Kidney epithelial cell (primary cell): ENCODE measurements at regions not wholly inside any gene's neighbourhood (a gene's known extent, or its start where the extent isn't known, plus 50 kb on each side); places are given as distances from the start of the nearest gene placed in this dataset.

Source experiments
- DNase-seq: peaks from one replicate; pipeline ENCODE4 v3.0.0-alpha.2; 2010; ENCODE audit warnings: low read depth
- H3K27me3 ChIP-seq: 2 replicates; pipeline ENCODE4 v1.6.0; 2011; ENCODE audit warnings: low read length; ENCODE audit not compliant: control insufficient read depth, insufficient read depth
- H3K36me3 ChIP-seq: 2 replicates; pipeline ENCODE4 v1.5.1; 2011; ENCODE audit warnings: low read length; ENCODE audit not compliant: control insufficient read depth, insufficient read depth
- H3K4me3 ChIP-seq: 2 replicates; pipeline ENCODE4 v1.5.1; 2011; ENCODE audit warnings: low read depth, mild to moderate bottlenecking, control low read depth, low read length
- TF ChIP-seq, protein P1 (sequence below): IDR thresholded peaks from 2 replicates; pipeline ENCODE4 v1.5.1; 2011; ENCODE audit warnings: mild to moderate bottlenecking, moderate library complexity, low read length, control low read depth, inconsistent platforms; ENCODE audit not compliant: insufficient read depth, poor library complexity, severe bottlenecking

DNA sequence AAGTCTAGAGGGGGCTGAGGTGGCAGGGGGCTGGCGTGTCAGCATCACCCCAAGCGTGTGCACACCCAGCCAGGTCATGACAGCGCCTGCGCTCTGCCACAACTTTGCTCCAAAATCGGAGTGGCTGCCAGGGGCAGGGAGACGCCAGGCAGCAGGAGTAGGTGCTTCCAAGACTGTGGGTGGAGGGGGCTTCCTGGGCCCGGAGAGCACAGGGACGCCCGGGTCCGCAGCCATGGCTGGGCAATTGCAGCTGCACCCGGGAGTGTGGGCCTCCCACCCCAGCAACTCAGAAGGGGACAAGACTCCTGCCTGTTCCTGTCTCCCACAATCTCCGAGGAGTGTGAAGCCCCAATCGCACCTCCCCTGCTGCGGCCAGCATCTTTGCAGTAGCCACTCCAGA, 53.1 kb upstream of the CYYR1 start:
- DNase-seq: no peak
- no peaks in the 10 kb centered on the region for H3K36me3 ChIP-seq
- TF ChIP-seq, protein P1, sequence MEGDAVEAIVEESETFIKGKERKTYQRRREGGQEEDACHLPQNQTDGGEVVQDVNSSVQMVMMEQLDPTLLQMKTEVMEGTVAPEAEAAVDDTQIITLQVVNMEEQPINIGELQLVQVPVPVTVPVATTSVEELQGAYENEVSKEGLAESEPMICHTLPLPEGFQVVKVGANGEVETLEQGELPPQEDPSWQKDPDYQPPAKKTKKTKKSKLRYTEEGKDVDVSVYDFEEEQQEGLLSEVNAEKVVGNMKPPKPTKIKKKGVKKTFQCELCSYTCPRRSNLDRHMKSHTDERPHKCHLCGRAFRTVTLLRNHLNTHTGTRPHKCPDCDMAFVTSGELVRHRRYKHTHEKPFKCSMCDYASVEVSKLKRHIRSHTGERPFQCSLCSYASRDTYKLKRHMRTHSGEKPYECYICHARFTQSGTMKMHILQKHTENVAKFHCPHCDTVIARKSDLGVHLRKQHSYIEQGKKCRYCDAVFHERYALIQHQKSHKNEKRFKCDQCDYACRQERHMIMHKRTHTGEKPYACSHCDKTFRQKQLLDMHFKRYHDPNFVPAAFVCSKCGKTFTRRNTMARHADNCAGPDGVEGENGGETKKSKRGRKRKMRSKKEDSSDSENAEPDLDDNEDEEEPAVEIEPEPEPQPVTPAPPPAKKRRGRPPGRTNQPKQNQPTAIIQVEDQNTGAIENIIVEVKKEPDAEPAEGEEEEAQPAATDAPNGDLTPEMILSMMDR: no peak
- no peak overlapping the region for H3K4me3 ChIP-seq
- H3K27me3 ChIP-seq: no peaks in the 10 kb centered on the region

DNA sequence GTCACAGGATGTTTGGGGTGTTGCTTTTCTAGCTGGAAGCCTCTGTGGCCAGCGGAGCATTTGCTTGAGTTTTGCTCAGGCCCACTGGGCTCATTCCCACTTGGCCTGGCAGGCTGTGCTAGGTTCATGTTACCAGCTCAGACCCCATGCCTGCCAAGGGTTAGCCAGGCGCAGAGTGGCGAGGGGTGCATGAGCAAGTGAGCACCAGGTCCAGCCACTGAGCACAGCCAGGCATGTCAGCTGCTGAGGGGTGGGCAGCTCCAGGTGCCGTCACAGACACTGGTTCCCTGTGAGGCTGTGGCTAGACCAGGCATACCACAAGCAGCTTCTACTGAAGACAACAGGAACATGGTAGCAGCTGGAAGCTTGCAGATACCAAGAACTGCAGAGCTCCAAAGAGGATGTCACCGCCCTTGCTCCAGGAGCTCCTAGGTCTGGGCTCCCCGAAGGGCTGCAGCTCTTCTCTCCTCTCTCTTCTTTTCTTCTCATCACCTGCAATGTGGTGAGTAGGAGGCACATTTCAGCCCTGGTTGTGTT, 52.0 kb upstream of the CYYR1 start:
- no peak overlapping the region for H3K4me3 ChIP-seq
- TF ChIP-seq, protein P1: no peak
- no peak for DNase-seq

More for the DNA sequence above, 52.0 kb upstream of the CYYR1 start:
- H3K27me3 ChIP-seq: no peaks in the 10 kb centered on the region
- H3K36me3 ChIP-seq: no peaks in the 10 kb centered on the region
